Keratinocyte (primary cell): ENCODE measurements at regions not wholly inside any gene's neighbourhood (a gene's known extent, or its start where the extent isn't known, plus 50 kb on each side); places are given as distances from the start of the nearest gene placed in this dataset.

Source experiments
- EZH2 ChIP-seq: IDR thresholded peaks from one replicate; pipeline ENCODE4 v1.6.1; 2012; ENCODE audit warnings: inconsistent platforms, mild to moderate bottlenecking, low read length, moderate library complexity
- TF ChIP-seq, protein P1 (sequence below), 3 experiments: IDR thresholded peaks in 1 of 3; conservative IDR thresholded peaks in 1 of 3; optimal IDR thresholded peaks in 1 of 3; 2 replicates in 2 of 3; 3 replicates in 1 of 3; pipeline versions ENCODE3 to v1.5.1; 2011; ENCODE audit warnings: low read length in 3 of 3, mild to moderate bottlenecking in 3 of 3, moderate library complexity in 2 of 3, control low read depth in 1 of 3, inconsistent platforms in 1 of 3; ENCODE audit not compliant: insufficient read depth in 2 of 3; ENCODE audit errors: extremely low read depth in 1 of 3

DNA sequence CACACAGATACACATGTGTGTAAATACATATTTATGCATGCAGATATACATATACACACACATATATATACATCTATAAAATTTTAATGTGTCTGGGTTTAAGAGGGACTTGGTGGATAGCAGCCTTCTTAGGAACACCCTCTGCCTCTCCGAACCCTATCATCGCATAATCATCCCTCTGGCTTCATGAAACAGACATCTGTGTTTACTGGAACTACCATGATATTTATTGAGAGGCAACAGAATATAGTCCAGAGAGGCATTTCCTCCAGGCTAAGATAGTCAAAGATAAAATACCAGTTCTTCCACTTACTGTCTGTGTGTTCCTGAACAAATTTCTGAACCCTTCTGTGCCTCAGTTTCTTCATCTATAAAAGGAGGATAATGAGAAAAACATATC is 239.0 kb upstream of the FANCL start:
- TF ChIP-seq, protein P1, sequence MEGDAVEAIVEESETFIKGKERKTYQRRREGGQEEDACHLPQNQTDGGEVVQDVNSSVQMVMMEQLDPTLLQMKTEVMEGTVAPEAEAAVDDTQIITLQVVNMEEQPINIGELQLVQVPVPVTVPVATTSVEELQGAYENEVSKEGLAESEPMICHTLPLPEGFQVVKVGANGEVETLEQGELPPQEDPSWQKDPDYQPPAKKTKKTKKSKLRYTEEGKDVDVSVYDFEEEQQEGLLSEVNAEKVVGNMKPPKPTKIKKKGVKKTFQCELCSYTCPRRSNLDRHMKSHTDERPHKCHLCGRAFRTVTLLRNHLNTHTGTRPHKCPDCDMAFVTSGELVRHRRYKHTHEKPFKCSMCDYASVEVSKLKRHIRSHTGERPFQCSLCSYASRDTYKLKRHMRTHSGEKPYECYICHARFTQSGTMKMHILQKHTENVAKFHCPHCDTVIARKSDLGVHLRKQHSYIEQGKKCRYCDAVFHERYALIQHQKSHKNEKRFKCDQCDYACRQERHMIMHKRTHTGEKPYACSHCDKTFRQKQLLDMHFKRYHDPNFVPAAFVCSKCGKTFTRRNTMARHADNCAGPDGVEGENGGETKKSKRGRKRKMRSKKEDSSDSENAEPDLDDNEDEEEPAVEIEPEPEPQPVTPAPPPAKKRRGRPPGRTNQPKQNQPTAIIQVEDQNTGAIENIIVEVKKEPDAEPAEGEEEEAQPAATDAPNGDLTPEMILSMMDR (optimal IDR thresholded peaks at IDR 0.05 in 1 of 3, IDR thresholded peaks at IDR 0.05 in 1 of 3, conservative IDR thresholded peaks at IDR 0.05 in 1 of 3; ENCODE audit: extremely low read depth in 1 of 3, insufficient read depth in 2 of 3, low read length in 3 of 3) = no peak
- TF ChIP-seq EZH2 = no peak
